ENCODE measurements at regions not wholly inside any gene's neighbourhood (a gene's known extent, or its start where the extent isn't known, plus 50 kb on each side); places are given as distances from the start of the nearest gene placed in this dataset.

- no peak for TF ChIP-seq POLR2A (IDR thresholded peaks at IDR 0.05)
- no peak for TF ChIP-seq CTCF (IDR thresholded peaks at IDR 0.05)
Observed at GRCh38 chr18:43875511-43875910, 598.2 kb upstream of the SYT4 start.

All from Peyer's patch (tissue), 4 donors.